ENCODE measurements at regions not wholly inside any gene's neighbourhood (a gene's known extent, or its start where the extent isn't known, plus 50 kb on each side); places are given as distances from the start of the nearest gene placed in this dataset.

- no peaks in the 10 kb centered on the region for H3K27me3 ChIP-seq (ENCODE audit: control insufficient read depth, insufficient read depth, low read length, poor library complexity, severe bottlenecking)
- no peak overlapping the region for H3K9ac ChIP-seq (ENCODE audit: extremely low read depth, low read length, poor library complexity, severe bottlenecking)
- H3K36me3 Mint-ChIP-seq (ENCODE audit: low read depth) = no peaks in the 10 kb centered on the region
- peaks cover 2% of the 10 kb centered on the region for H3K27me3 Mint-ChIP-seq (ENCODE audit: insufficient read depth)
- H3K4me1 ChIP-seq (ENCODE audit: control insufficient read depth, insufficient read depth, low read length) = no peaks in the 10 kb centered on the region
- no peaks in the 10 kb centered on the region for H3K9me3 ChIP-seq (ENCODE audit: control insufficient read depth, low read length)
- H3K4me3 ChIP-seq (ENCODE audit: low read length) = no peak overlapping the region
- 71 to 75% methylated on average over 2 to 3 of the region's 4 CpGs for WGBS, 2 experiments (ENCODE audit: insufficient coverage in 1 of 2, insufficient read length in 1 of 2)
- H3K4me3 Mint-ChIP-seq = no peak overlapping the region
- no peak overlapping the region for H3K27ac Mint-ChIP-seq
- no peak overlapping the region for H3K27ac ChIP-seq (ENCODE audit: low read depth, low read length)
- TF ChIP-seq CTCF (conservative IDR thresholded peaks at IDR 0.05) = peak; percentile 70
- H3K36me3 ChIP-seq (ENCODE audit: control insufficient read depth, insufficient read depth, low read length) = no peaks in the 10 kb centered on the region
- H3K4me1 Mint-ChIP-seq = no peaks in the 10 kb centered on the region
- no peak for DNase-seq
- H3K9me3 Mint-ChIP-seq = peaks cover 2% of the 10 kb centered on the region
Observed at GRCh38 chr1:214719207-214719606, 116.2 kb downstream of the CENPF start.

GRCh38 chr1:214720561-214720960, 117.6 kb downstream of the CENPF start:
- Mint-ChIP-seq H3K27me3 (ENCODE audit: insufficient read depth) (peaks cover 2% of the 10 kb centered on the region), H3K27ac (no peak overlapping the region), H3K36me3 (ENCODE audit: low read depth) (no peaks in the 10 kb centered on the region), H3K9me3 (peaks cover 2% of the 10 kb centered on the region), H3K4me3 (no peak overlapping the region), H3K4me1 (no peaks in the 10 kb centered on the region)
- Histone ChIP-seq H3K4me1 (ENCODE audit: control insufficient read depth, insufficient read depth, low read length) (no peaks in the 10 kb centered on the region), H3K4me3 (ENCODE audit: low read length) (no peak overlapping the region), H3K9me3 (ENCODE audit: control insufficient read depth, low read length) (no peaks in the 10 kb centered on the region), H3K9ac (ENCODE audit: extremely low read depth, low read length, poor library complexity, severe bottlenecking) (no peak overlapping the region), H3K27me3 (ENCODE audit: control insufficient read depth, insufficient read depth, low read length, poor library complexity, severe bottlenecking) (no peaks in the 10 kb centered on the region), H3K27ac (ENCODE audit: low read depth, low read length) (no peak overlapping the region), H3K36me3 (ENCODE audit: control insufficient read depth, insufficient read depth, low read length) (no peaks in the 10 kb centered on the region)
- TF ChIP-seq CTCF (conservative IDR thresholded peaks at IDR 0.05) = no peak
- no peak for DNase-seq
- WGBS, 2 experiments (ENCODE audit: insufficient coverage in 1 of 2, insufficient read length in 1 of 2) = 57 to 85% methylated on average over 1 of the region's 1 CpG

- Mint-ChIP-seq H3K4me1 (peaks cover 8% of the 10 kb centered on the region), H3K36me3 (ENCODE audit: low read depth) (no peaks in the 10 kb centered on the region), H3K27ac (peak overlapping the region; percentile 17), H3K4me3 (no peak overlapping the region), H3K9me3 (peaks cover under 1% of the 10 kb centered on the region), H3K27me3 (ENCODE audit: insufficient read depth) (peaks cover 2% of the 10 kb centered on the region)
- TF ChIP-seq CTCF (conservative IDR thresholded peaks at IDR 0.05) = no peak
- H3K4me1 ChIP-seq (ENCODE audit: control insufficient read depth, insufficient read depth, low read length) = no peaks in the 10 kb centered on the region
- no peak overlapping the region for H3K4me3 ChIP-seq (ENCODE audit: low read length)
- H3K36me3 ChIP-seq (ENCODE audit: control insufficient read depth, insufficient read depth, low read length) = no peaks in the 10 kb centered on the region
- DNase-seq = peak; percentile 83
- 64 to 70% methylated on average over 6 to 7 of the region's 7 CpGs for WGBS, 2 experiments (ENCODE audit: insufficient coverage in 1 of 2, insufficient read length in 1 of 2)
- H3K27me3 ChIP-seq (ENCODE audit: control insufficient read depth, insufficient read depth, low read length, poor library complexity, severe bottlenecking) = no peaks in the 10 kb centered on the region
- H3K9ac ChIP-seq (ENCODE audit: extremely low read depth, low read length, poor library complexity, severe bottlenecking) = no peak overlapping the region
- H3K27ac ChIP-seq (ENCODE audit: low read depth, low read length) = no peak overlapping the region
- H3K9me3 ChIP-seq (ENCODE audit: control insufficient read depth, low read length) = no peaks in the 10 kb centered on the region
Observed at GRCh38 chr1:214727274-214727673, 124.3 kb downstream of the CENPF start.
